T-helper 2 cell treated with Interferon-gamma antibody and Interleukin-4, amounts not matched to agents 100 ng/mL and 5 ng/mL, for 36 hours (primary cell): ENCODE measurements at regions not wholly inside any gene's neighbourhood (a gene's known extent, or its start where the extent isn't known, plus 50 kb on each side); places are given as distances from the start of the nearest gene placed in this dataset.
"Not testable (repeated sequence)": the region's sequence is repeated elsewhere in the genome, so short reads cannot be mapped to it uniquely, and the experiment has no call there.

Experiments used
- intact Hi-C: fragments of 100-400 bp; cut with micrococcal nuclease; formaldehyde crosslinking; loops from one replicate; pipeline ENCODE4 v1.15.1; 2023

- intact Hi-C loops: no loop called here
These were observed 183.8 kb upstream of the KCNMB2 start for GRCh38 chr3:178352326-178353005.

GRCh38 chr3:178353006-178353694, 183.1 kb upstream of the KCNMB2 start:
- intact Hi-C loops: no loop called here

- intact Hi-C loops: no loop called here
These were observed 176.5 kb upstream of the KCNMB2 start for GRCh38 chr3:178359728-178360127.

- intact Hi-C loops: not testable (repeated sequence)
These were observed 173.2 kb upstream of the KCNMB2 start for GRCh38 chr3:178363048-178363447.

- intact Hi-C loops: no loop called here
These were observed 168.2 kb upstream of the KCNMB2 start for GRCh38 chr3:178367817-178368617.

- intact Hi-C loops: no loop called here
These were observed 167.2 kb upstream of the KCNMB2 start for GRCh38 chr3:178369006-178369405.

GRCh38 chr3:178369811-178370210, 166.4 kb upstream of the KCNMB2 start:
- intact Hi-C loops: no loop called here

- intact Hi-C loops: no loop called here
These were observed 165.8 kb upstream of the KCNMB2 start for GRCh38 chr3:178370387-178370786.

- intact Hi-C loops: no loop called here
These were observed 154.7 kb upstream of the KCNMB2 start for GRCh38 chr3:178381555-178381954.

GRCh38 chr3:178381971-178382448, 154.2 kb upstream of the KCNMB2 start:
- intact Hi-C loops: no loop called here

GRCh38 chr3:178382449-178383061, 153.7 kb upstream of the KCNMB2 start:
- intact Hi-C loops: no loop called here

- intact Hi-C loops: loop anchor here (1.0 to 2.0 kb wide), 2 partner anchors 1334 to 1512 kb away; no protein-coding TSS in a partner anchor
These were observed 151.7 kb upstream of the KCNMB2 start for GRCh38 chr3:178384321-178385230.

GRCh38 chr3:178385280-178385952, 150.8 kb upstream of the KCNMB2 start:
- intact Hi-C loops: loop anchor here (1.0 to 2.0 kb wide), 2 partner anchors 1335 to 1513 kb away; no protein-coding TSS in a partner anchor

- intact Hi-C loops: no loop called here
These were observed 149.8 kb upstream of the KCNMB2 start for GRCh38 chr3:178386401-178386800.

GRCh38 chr3:178386880-178387279, 149.4 kb upstream of the KCNMB2 start:
- intact Hi-C loops: no loop called here

GRCh38 chr3:178388473-178388872, 147.8 kb upstream of the KCNMB2 start:
- intact Hi-C loops: no loop called here

- intact Hi-C loops: no loop called here
These were observed 147.0 kb upstream of the KCNMB2 start for GRCh38 chr3:178389258-178389657.

GRCh38 chr3:178392511-178392926, 143.7 kb upstream of the KCNMB2 start:
- intact Hi-C loops: no loop called here

GRCh38 chr3:178393146-178393545, 143.1 kb upstream of the KCNMB2 start:
- intact Hi-C loops: no loop called here

- intact Hi-C loops: no loop called here
These were observed 142.4 kb upstream of the KCNMB2 start for GRCh38 chr3:178393824-178394223.
